Glutamatergic neuron (in vitro differentiated cells): ENCODE measurements at regions not wholly inside any gene's neighbourhood (a gene's known extent, or its start where the extent isn't known, plus 50 kb on each side); places are given as distances from the start of the nearest gene placed in this dataset.

Experiments used
- DNase-seq: peaks from one replicate; pipeline ENCODE4 v3.0.0; 2022
- H3K27ac Mint-ChIP-seq: one replicate; pipeline ENCODE4 v1.8.0; 2020; ENCODE audit warnings: mild to moderate bottlenecking, mixed read lengths, inconsistent platforms; ENCODE audit not compliant: unreplicated experiment
- H3K27me3 Mint-ChIP-seq: one replicate; pipeline ENCODE4 v1.8.0; 2020; ENCODE audit warnings: mild to moderate bottlenecking, moderate library complexity, mixed read lengths, inconsistent platforms; ENCODE audit not compliant: unreplicated experiment
- H3K36me3 Mint-ChIP-seq: one replicate; pipeline ENCODE4 v1.8.0; 2020; ENCODE audit warnings: mild to moderate bottlenecking, mixed read lengths, inconsistent platforms; ENCODE audit not compliant: unreplicated experiment
- H3K4me1 Mint-ChIP-seq: one replicate; pipeline ENCODE4 v1.8.0; 2020; ENCODE audit warnings: mild to moderate bottlenecking, low read depth, mixed read lengths, inconsistent platforms; ENCODE audit not compliant: unreplicated experiment
- H3K4me3 Mint-ChIP-seq: one replicate; pipeline ENCODE4 v1.8.0; 2020; ENCODE audit warnings: mild to moderate bottlenecking, mixed read lengths, inconsistent platforms; ENCODE audit not compliant: unreplicated experiment
- H3K9me3 Mint-ChIP-seq: one replicate; pipeline ENCODE4 v1.8.0; 2020; ENCODE audit warnings: mild to moderate bottlenecking, moderate library complexity, mixed read lengths, inconsistent platforms; ENCODE audit not compliant: unreplicated experiment
- TF ChIP-seq, protein P1 (sequence below): fragments of 200-600 bp; sonication (generic); IDR thresholded peaks from one replicate; pipeline ENCODE4 v1.5.0; 2021; ENCODE audit not compliant: partially characterized antibody, unreplicated experiment

DNA sequence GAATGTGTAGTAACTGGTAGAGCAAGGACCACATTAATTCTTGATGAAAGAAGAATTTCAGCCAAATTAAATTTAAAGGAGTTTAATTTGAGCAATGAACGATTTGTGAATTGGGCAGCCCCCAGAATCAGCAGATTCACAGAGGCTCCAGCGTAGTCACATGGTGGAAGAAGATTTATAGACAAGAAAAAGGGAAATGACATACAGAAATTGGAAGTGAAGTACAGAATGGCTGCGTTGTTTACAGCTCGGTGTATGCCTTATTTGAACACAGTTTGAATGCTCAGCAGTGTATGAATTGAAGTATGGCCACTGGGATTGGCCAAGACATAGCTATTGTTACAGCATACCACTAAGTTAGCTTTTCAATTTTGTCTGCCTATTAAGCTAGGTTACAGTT, 173.6 kb upstream of the ARG1 start:
- no peak overlapping the region for H3K27ac Mint-ChIP-seq
- H3K36me3 Mint-ChIP-seq, result peaks cover 4% of the 10 kb centered on the region
- no peak for DNase-seq
- H3K27me3 Mint-ChIP-seq, result no peaks in the 10 kb centered on the region
- no peaks in the 10 kb centered on the region for H3K4me1 Mint-ChIP-seq
- no peaks in the 10 kb centered on the region for H3K9me3 Mint-ChIP-seq
- TF ChIP-seq, protein P1, sequence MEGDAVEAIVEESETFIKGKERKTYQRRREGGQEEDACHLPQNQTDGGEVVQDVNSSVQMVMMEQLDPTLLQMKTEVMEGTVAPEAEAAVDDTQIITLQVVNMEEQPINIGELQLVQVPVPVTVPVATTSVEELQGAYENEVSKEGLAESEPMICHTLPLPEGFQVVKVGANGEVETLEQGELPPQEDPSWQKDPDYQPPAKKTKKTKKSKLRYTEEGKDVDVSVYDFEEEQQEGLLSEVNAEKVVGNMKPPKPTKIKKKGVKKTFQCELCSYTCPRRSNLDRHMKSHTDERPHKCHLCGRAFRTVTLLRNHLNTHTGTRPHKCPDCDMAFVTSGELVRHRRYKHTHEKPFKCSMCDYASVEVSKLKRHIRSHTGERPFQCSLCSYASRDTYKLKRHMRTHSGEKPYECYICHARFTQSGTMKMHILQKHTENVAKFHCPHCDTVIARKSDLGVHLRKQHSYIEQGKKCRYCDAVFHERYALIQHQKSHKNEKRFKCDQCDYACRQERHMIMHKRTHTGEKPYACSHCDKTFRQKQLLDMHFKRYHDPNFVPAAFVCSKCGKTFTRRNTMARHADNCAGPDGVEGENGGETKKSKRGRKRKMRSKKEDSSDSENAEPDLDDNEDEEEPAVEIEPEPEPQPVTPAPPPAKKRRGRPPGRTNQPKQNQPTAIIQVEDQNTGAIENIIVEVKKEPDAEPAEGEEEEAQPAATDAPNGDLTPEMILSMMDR, result no peak
- H3K4me3 Mint-ChIP-seq, result no peak overlapping the region

DNA sequence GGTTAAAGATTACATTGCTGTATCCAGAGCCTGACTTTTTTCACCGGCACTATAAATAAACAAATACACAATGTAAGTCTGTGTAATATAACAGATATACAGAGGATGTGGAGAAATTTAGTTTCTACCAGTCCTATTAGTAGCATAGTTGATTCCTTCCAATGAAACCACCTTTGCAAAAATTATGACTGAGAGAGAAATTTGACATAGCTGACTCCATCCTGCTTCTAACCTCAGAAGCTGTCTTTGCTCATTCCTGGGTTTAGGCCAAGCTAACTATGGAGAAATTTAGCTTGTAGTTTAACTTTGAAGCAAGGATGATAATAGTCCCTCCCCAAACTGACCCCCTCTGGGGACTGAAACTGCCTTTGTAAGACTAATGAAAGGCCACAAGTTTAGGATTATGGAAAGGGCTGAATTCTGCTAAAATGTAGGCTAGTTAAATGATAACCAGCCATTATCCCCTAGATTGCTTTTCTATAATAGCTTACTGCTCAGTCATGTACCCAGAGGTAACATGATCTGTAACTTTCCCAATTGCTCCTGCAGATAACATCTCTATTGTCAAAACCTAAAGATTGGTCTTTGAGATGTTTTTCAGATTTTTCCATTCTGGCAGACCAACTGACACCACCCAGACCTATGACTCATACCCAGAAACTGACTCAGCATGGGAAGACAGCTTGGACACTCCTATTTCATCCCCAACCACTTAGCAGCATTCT, 172.8 kb upstream of the ARG1 start:
- TF ChIP-seq, protein P1, result no peak
- no peaks in the 10 kb centered on the region for H3K27me3 Mint-ChIP-seq
- H3K27ac Mint-ChIP-seq, result no peak overlapping the region
- DNase-seq, result no peak
- H3K9me3 Mint-ChIP-seq, result no peaks in the 10 kb centered on the region
- no peaks in the 10 kb centered on the region for H3K4me1 Mint-ChIP-seq
- peaks cover 4% of the 10 kb centered on the region for H3K36me3 Mint-ChIP-seq
- H3K4me3 Mint-ChIP-seq, result no peak overlapping the region

DNA sequence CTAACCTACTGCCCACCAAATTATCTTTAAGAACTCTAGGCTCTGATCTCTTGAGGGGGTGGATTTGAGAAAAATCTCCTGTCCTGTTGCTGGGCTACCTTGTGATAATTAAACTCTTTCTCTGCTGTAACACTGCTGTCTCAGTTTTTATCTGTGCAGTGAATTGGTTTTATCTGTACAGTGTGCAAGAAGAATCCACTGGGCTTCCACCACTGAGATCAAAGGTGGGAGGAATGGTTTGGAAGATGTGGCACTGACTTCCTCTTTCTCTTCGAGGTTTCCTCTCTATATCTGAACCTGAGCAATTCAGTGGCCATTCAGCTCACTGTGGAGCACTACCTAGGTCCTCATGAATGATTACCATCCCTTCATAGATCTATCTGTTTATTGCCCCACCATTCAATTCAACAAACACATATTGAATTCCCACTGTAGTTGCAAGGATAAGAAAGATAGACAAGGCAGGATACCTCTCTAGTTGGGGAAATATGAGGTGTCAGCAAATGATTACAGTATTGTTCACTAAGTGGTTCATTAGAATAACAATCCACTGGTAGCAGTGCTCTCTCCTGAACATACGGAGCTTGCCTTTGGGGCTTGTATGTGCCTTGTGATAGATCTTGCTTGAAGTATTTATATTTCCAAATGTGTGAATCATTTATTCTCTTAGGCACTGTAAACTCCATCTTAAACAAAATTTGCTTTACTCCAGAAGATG, 172.1 kb upstream of the ARG1 start:
- Mint-ChIP-seq H3K4me1 (no peaks in the 10 kb centered on the region), H3K9me3 (peaks cover 1% of the 10 kb centered on the region), H3K27me3 (no peaks in the 10 kb centered on the region), H3K4me3 (no peak overlapping the region), H3K27ac (no peak overlapping the region), H3K36me3 (peaks cover 4% of the 10 kb centered on the region)
- DNase-seq, result no peak
- TF ChIP-seq, protein P1, result no peak

DNA sequence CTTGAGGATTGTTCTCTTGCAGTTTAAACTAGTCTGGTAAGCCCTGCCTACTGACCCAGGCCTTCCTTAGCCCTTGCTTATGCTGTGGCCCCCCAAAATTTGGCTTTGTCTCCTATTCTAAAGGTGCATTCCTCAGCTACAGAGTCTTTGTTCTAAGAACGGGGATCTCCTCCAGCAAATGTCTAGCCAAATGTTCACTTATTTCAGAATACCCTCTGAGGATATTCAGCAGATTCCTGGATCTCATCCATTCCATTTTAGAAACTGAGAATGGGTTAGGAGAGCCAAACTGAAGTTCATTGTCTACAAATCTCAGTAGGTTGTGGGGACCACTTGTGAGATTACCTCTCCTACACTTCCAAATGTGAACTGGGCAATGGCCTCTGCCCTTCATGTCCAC, 164.2 kb upstream of the ARG1 start:
- Mint-ChIP-seq H3K4me3 (no peak overlapping the region), H3K4me1 (peaks cover 2% of the 10 kb centered on the region), H3K27ac (no peak overlapping the region), H3K27me3 (no peaks in the 10 kb centered on the region), H3K36me3 (no peaks in the 10 kb centered on the region), H3K9me3 (peaks cover 1% of the 10 kb centered on the region)
- DNase-seq, result no peak
- TF ChIP-seq, protein P1, result no peak

DNA sequence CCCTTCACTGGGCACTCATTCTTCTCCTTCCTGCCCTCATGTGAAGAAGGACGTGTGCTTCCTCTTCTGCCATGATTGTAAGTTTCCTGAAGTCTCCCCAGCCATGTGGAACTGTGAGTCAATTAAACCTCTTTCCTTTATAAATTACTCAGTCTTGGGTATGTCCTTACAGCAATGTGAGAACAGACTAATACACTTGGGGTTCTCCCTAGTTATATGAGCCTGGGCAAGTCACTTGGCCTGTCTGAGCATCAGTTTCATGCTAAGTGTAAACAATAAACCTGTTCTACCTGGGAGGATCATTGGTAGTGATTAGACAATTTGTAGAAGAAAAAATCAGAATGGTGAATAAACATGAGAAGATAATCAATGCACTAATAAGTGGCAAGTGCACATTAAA, 162.2 kb upstream of the ARG1 start:
- Mint-ChIP-seq H3K9me3 (no peaks in the 10 kb centered on the region), H3K27me3 (no peaks in the 10 kb centered on the region), H3K4me3 (no peak overlapping the region), H3K4me1 (peaks cover 2% of the 10 kb centered on the region), H3K36me3 (no peaks in the 10 kb centered on the region), H3K27ac (no peak overlapping the region)
- TF ChIP-seq, protein P1, result no peak
- no peak for DNase-seq
